WTC11 (cell line): ENCODE measurements at regions not wholly inside any gene's neighbourhood (a gene's known extent, or its start where the extent isn't known, plus 50 kb on each side); places are given as distances from the start of the nearest gene placed in this dataset.

Source experiments
- ATF3 ChIP-seq: sonication (generic); formaldehyde crosslinking; conservative IDR thresholded peaks from 2 replicates; pipeline ENCODE4 v1.8.1; 2022; ENCODE audit warnings: mild to moderate bottlenecking, missing genetic modification reagents
- CREB1 ChIP-seq: sonication (generic); formaldehyde crosslinking; IDR thresholded peaks from 2 replicates; pipeline ENCODE4 v1.8.0; 2023; ENCODE audit warnings: mild to moderate bottlenecking, missing genetic modification reagents
- CTCF ChIP-seq: fragments of 200-600 bp; IDR thresholded peaks from 2 replicates; pipeline ENCODE4 v1.8.0; 2022; ENCODE audit warnings: antibody characterized with exemption
- HMGXB4 ChIP-seq: sonication (generic); formaldehyde crosslinking; IDR thresholded peaks from 2 replicates; pipeline ENCODE4 v1.8.1; 2023; ENCODE audit warnings: mild to moderate bottlenecking, moderate library complexity, missing genetic modification reagents
- IRF1 ChIP-seq: sonication (generic); formaldehyde crosslinking; IDR thresholded peaks from 2 replicates; pipeline ENCODE4 v1.8.0; 2023; ENCODE audit warnings: missing genetic modification reagents
- IRF2 ChIP-seq: sonication (generic); formaldehyde crosslinking; IDR thresholded peaks from 2 replicates; pipeline ENCODE4 v1.8.0; 2022; ENCODE audit warnings: low read depth, missing genetic modification reagents, borderline replicate concordance
- MAX ChIP-seq: sonication (generic); formaldehyde crosslinking; IDR thresholded peaks from 2 replicates; pipeline ENCODE4 v1.8.0; 2022; ENCODE audit warnings: mild to moderate bottlenecking, missing genetic modification reagents
- NR3C1 ChIP-seq: sonication (generic); formaldehyde crosslinking; conservative IDR thresholded peaks from 2 replicates; pipeline ENCODE4 v1.8.1; 2023; ENCODE audit warnings: low read depth, mild to moderate bottlenecking, missing genetic modification reagents
- RELA ChIP-seq: sonication (generic); formaldehyde crosslinking; IDR thresholded peaks from 2 replicates; pipeline ENCODE4 v1.8.1; 2022; ENCODE audit warnings: missing genetic modification reagents, mild to moderate bottlenecking, borderline replicate concordance
- SOX15 ChIP-seq: fragments of 250-450 bp; sonication (Bioruptor Pico); IDR thresholded peaks from 2 replicates; pipeline ENCODE4 v1.9.0; 2021; ENCODE audit warnings: mild to moderate bottlenecking
- TEAD1 ChIP-seq: sonication (generic); formaldehyde crosslinking; IDR thresholded peaks from 2 replicates; pipeline ENCODE4 v1.8.0; 2022; ENCODE audit warnings: mild to moderate bottlenecking, missing genetic modification reagents
- USF1 ChIP-seq: sonication (generic); formaldehyde crosslinking; IDR thresholded peaks from 2 replicates; pipeline ENCODE4 v1.8.0; 2022; ENCODE audit warnings: mild to moderate bottlenecking, missing genetic modification reagents
- ZNF138 ChIP-seq: sonication (generic); formaldehyde crosslinking; conservative IDR thresholded peaks from 2 replicates; pipeline ENCODE4 v1.8.1; 2022; ENCODE audit warnings: mild to moderate bottlenecking, moderate library complexity, missing genetic modification reagents
- ZNF317 ChIP-seq: sonication (generic); formaldehyde crosslinking; IDR thresholded peaks from 2 replicates; pipeline ENCODE4 v1.8.1; 2023; ENCODE audit warnings: low read depth, mild to moderate bottlenecking, moderate library complexity, missing genetic modification reagents, borderline replicate concordance

GRCh38 chr9:36521148-36521547 is 51.5 kb upstream of the MELK start:
- TF ChIP-seq CTCF: no peak
- no peak for TF ChIP-seq HMGXB4 (CRISPR knock-in tag)
- TF ChIP-seq CREB1 (CRISPR knock-in tag): no peak
- no peak for TF ChIP-seq MAX
- TF ChIP-seq IRF2 (CRISPR knock-in tag): no peak
- no peak for TF ChIP-seq ZNF317 (CRISPR knock-in tag)
- no peak for TF ChIP-seq ZNF138
- no peak for TF ChIP-seq IRF1
- TF ChIP-seq NR3C1 (CRISPR knock-in tag): no peak
- no peak for TF ChIP-seq ATF3 (CRISPR knock-in tag)
- TF ChIP-seq SOX15: no peak
- TF ChIP-seq TEAD1 (CRISPR knock-in tag): no peak
- TF ChIP-seq USF1 (CRISPR knock-in tag): no peak
- no peak for TF ChIP-seq RELA (CRISPR knock-in tag)
